K562 (cell line): ENCODE measurements at regions not wholly inside any gene's neighbourhood (a gene's known extent, or its start where the extent isn't known, plus 50 kb on each side); places are given as distances from the start of the nearest gene placed in this dataset.

Source experiments
- ATAC-seq: fragments of 200-7000 bp; cut with Tn5 transposase; 3 replicates; pipeline ENCODE4 v1.9.1; 2020; ENCODE audit warnings: moderate library complexity
- BruUV-seq: library from RNA; stranded (reverse); fragments of 400-500 nt; replicated peaks from 2 replicates; lab custom pipeline; 2021; lab: Mats Ljungman, UMichigan
- CTCF ChIA-PET: fragments of 300-600 bp; formaldehyde crosslinking; extraction: SDS; loops from one replicate; lab custom pipeline; 2021; ENCODE audit warnings: low intra/inter-chr PET ratio; lab: Yijun Ruan, JAX
- POLR2A ChIA-PET: fragments of 300-600, 350-650 bp; sonication (Branson Sonifier 250); formaldehyde crosslinking; extraction: SDS; loops from one replicate; lab custom pipeline; 2021; ENCODE audit warnings: antibody characterized with exemption, inconsistent platforms; lab: Yijun Ruan, JAX
- DNase-seq, 4 experiments: peaks; one replicate each; pipeline versions ENCODE4 v3.0.0 to v3.0.0-alpha.2; 2011 to 2018; ENCODE audit warnings: low spot score in 3 of 4, mixed read lengths in 3 of 4; ENCODE audit errors: extremely low read depth in 1 of 4
- FAIRE-seq: peaks from 2 replicates; lab custom pipeline; 2011; peaks lifted over from hg19 to GRCh38; lab: Jason Lieb, UNC
- H2AFZ ChIP-seq: 2 replicates; pipeline ENCODE4 v1.6.0; 2011; ENCODE audit warnings: low read depth, low read length, control low read depth, inconsistent platforms
- H3K27ac ChIP-seq: fragments of 200-600 bp; 3 replicates; pipeline ENCODE4 v1.8.0; 2011; ENCODE audit warnings: low read depth, mild to moderate bottlenecking, control low read depth, inconsistent platforms, low read length, moderate library complexity, mixed read lengths; ENCODE audit errors: extremely low read depth
- H3K27me3 ChIP-seq, 2 experiments: fragments of 300-600 bp in 1 of 2; 2 replicates in 1 of 2; 3 replicates in 1 of 2; pipeline versions ENCODE4 v1.6.0 to v1.8.0; 2011; ENCODE audit warnings: inconsistent platforms in 2 of 2, low read length in 2 of 2, mild to moderate bottlenecking in 1 of 2, mixed read lengths in 1 of 2, moderate library complexity in 1 of 2; ENCODE audit not compliant: control insufficient read depth in 2 of 2, insufficient read depth in 2 of 2
- H3K36me3 ChIP-seq: fragments of 300-600 bp; 3 replicates; pipeline ENCODE4 v1.8.0; 2011; ENCODE audit warnings: mild to moderate bottlenecking, low read length, inconsistent platforms; ENCODE audit not compliant: control insufficient read depth, insufficient read depth
- H3K4me1 ChIP-seq, 2 experiments: fragments of 200-600 bp in 1 of 2; replicated peaks in 1 of 2; 2 replicates in 1 of 2; 3 replicates in 1 of 2; pipeline versions ENCODE4 v1.5.1 to v1.8.0; 2011; ENCODE audit warnings: inconsistent platforms in 2 of 2, low read length in 2 of 2, mild to moderate bottlenecking in 1 of 2, mixed read lengths in 1 of 2, moderate library complexity in 1 of 2; ENCODE audit not compliant: control insufficient read depth in 2 of 2, insufficient read depth in 2 of 2
- H3K4me2 ChIP-seq: 2 replicates; pipeline ENCODE4 v1.6.1; 2011; ENCODE audit warnings: low read length, control low read depth, inconsistent platforms, mixed read lengths; ENCODE audit not compliant: insufficient read depth
- H3K4me3 ChIP-seq: fragments of 200-600 bp; sonication (generic), shearing (Covaris generic); 2 replicates; pipeline ENCODE4 v1.5.1; 2016; ENCODE audit warnings: control low read depth, inconsistent platforms
- H3K79me2 ChIP-seq: fragments of 200-600 bp; 3 replicates; pipeline ENCODE4 v1.8.0; 2011; ENCODE audit warnings: low read length, inconsistent platforms; ENCODE audit not compliant: control insufficient read depth, insufficient read depth
- H3K9ac ChIP-seq, 2 experiments: 2 replicates each; pipeline versions ENCODE4 v1.6.0 to v1.6.1; 2011; ENCODE audit warnings: low read depth in 2 of 2, low read length in 2 of 2, control low read depth in 1 of 2, inconsistent platforms in 1 of 2, mild to moderate bottlenecking in 1 of 2, mixed read lengths in 1 of 2; ENCODE audit not compliant: insufficient read depth in 1 of 2
- H3K9me1 ChIP-seq: one replicate; pipeline ENCODE4 v1.6.0; 2011; ENCODE audit warnings: inconsistent platforms, mild to moderate bottlenecking, low read length, moderate library complexity; ENCODE audit not compliant: control insufficient read depth, insufficient read depth
- H3K9me3 ChIP-seq: replicated peaks from 2 replicates; pipeline ENCODE4 v1.5.1; 2011; ENCODE audit warnings: low read depth, low read length, inconsistent platforms; ENCODE audit not compliant: control insufficient read depth, insufficient read depth
- H4K20me1 ChIP-seq: replicated peaks from 2 replicates; pipeline ENCODE4 v1.6.1; 2011; ENCODE audit warnings: low read length, inconsistent platforms, mixed read lengths; ENCODE audit not compliant: control insufficient read depth, insufficient read depth
- ASH1L ChIP-seq: fragments of 450-650 bp; IDR thresholded peaks from 2 replicates; pipeline ENCODE4 v1.6.1; 2018; ENCODE audit warnings: borderline replicate concordance, mild to moderate bottlenecking, low read depth; ENCODE audit not compliant: partially characterized antibody
- CBX2 ChIP-seq: fragments of 200-600 bp; sonication (generic); IDR thresholded peaks from one replicate; pipeline ENCODE4 v1.6.1; 2012; ENCODE audit warnings: mild to moderate bottlenecking, low read length, inconsistent platforms; ENCODE audit not compliant: insufficient read depth, poor library complexity, severe bottlenecking
- FOXA1 ChIP-seq: fragments of 450-650 bp; IDR thresholded peaks from 2 replicates; pipeline ENCODE4 v1.6.1; 2016; ENCODE audit warnings: mild to moderate bottlenecking, borderline replicate concordance
- KLF10 ChIP-seq: fragments of 250-450 bp; sonication (Bioruptor Pico); IDR thresholded peaks from 2 replicates; pipeline ENCODE4 v1.6.1; 2021; ENCODE audit warnings: matching md5 sums
- MAFF ChIP-seq: IDR thresholded peaks from 2 replicates; pipeline ENCODE4 v1.6.1; 2012; ENCODE audit warnings: low read length, improper control_type of control experiment
- RUNX1 ChIP-seq: sonication (generic); IDR thresholded peaks from 2 replicates; pipeline ENCODE4 v1.6.1; 2016; ENCODE audit warnings: antibody characterized with exemption, low read depth
- STAT5A ChIP-seq: IDR thresholded peaks from 2 replicates; pipeline ENCODE4 v1.6.1; 2012; ENCODE audit warnings: low read length, inconsistent platforms, borderline replicate concordance
- ZBTB5 ChIP-seq: fragments of 450-650 bp; IDR thresholded peaks from 2 replicates; pipeline ENCODE4 v1.6.1; 2017; ENCODE audit warnings: antibody characterized with exemption
- ZNF408 ChIP-seq: fragments of 250-450 bp; sonication (Bioruptor Pico); IDR thresholded peaks from 2 replicates; pipeline ENCODE4 v1.4.0; 2020; ENCODE audit warnings: low read depth, mild to moderate bottlenecking, moderate library complexity
- ZNF830 ChIP-seq: fragments of 250-450 bp; sonication (Bioruptor Pico); IDR thresholded peaks from 2 replicates; pipeline ENCODE4 v1.5.0; 2021; ENCODE audit warnings: mild to moderate bottlenecking
- WGBS: fragments of 100-300 bp; shearing (Covaris generic); methylation state at CpG from one replicate; pipeline ENCODE4 v1.1.6; 2016; ENCODE audit warnings: low coverage, mixed read lengths; ENCODE audit not compliant: insufficient coverage; ENCODE audit errors: missing lambda C conversion rate; 5-methylcytosine and 5-hydroxymethylcytosine counted together
- in situ Hi-C: fragments of 300-500 bp; cut with MboI; formaldehyde crosslinking; loops from 4 replicates; pipeline ENCODE4 v1.15.0; 2018; ENCODE audit warnings: inconsistent platforms, mixed read lengths
- intact Hi-C: fragments of 100-400 bp; cut with micrococcal nuclease; formaldehyde crosslinking; loops from 2 replicates; pipeline ENCODE4 v1.14.2; 2022
- TF ChIP-seq, protein P1 (sequence below): fragments of 250-450 bp; sonication (Bioruptor Pico); IDR thresholded peaks from 2 replicates; pipeline ENCODE4 v1.4.0; 2020; ENCODE audit warnings: borderline replicate concordance
- TF ChIP-seq, protein P2 (sequence below): fragments of 250-450 bp; sonication (Bioruptor Pico); IDR thresholded peaks from 2 replicates; pipeline ENCODE4 v1.4.0; 2020; ENCODE audit warnings: mild to moderate bottlenecking, moderate library complexity
- TF ChIP-seq, protein P3 (sequence below): sonication (generic); formaldehyde crosslinking; IDR thresholded peaks from 2 replicates; pipeline ENCODE4 v1.8.0; 2023; ENCODE audit warnings: missing genetic modification reagents, mild to moderate bottlenecking, borderline replicate concordance

- Histone ChIP-seq H3K27me3 (no peaks in the 10 kb centered on the region; a peak in 1 of 5 replicates), H2AFZ (no peak overlapping the region), H4K20me1 (peaks cover 12% of the 10 kb centered on the region; the same call in 1 of the 2 replicates), H3K9me3 (no peaks in the 10 kb centered on the region), H3K27ac (no peak overlapping the region), H3K4me1 (no peaks in the 10 kb centered on the region), H3K4me2 (no peak overlapping the region), H3K4me3 (no peak overlapping the region), H3K79me2 (no peaks in the 10 kb centered on the region), H3K36me3 (no peaks in the 10 kb centered on the region), H3K9me1 (no peaks in the 10 kb centered on the region), H3K9ac (no peak overlapping the region)
- ChIA-PET POLR2A (no interaction called here), CTCF (no interaction called here)
- FAIRE-seq = no peak
- 18% methylated on average over 4 of the region's 4 CpGs for WGBS
- BruUV-seq = no TSS peak
- in situ Hi-C loops (no loop called here), intact Hi-C loops (no loop called here)
- no peak for ATAC-seq
- no peak for DNase-seq
- TF ChIP-seq RUNX1 (no peak), ZNF830 (CRISPR knock-in tag) (no peak), KLF10 (CRISPR knock-in tag) (no peak), ASH1L (no peak), FOXA1 (no peak), CBX2 (no peak), ZNF408 (CRISPR knock-in tag) (no peak), MAFF (no peak), STAT5A (no peak), ZBTB5 (no peak)
- TF ChIP-seq, protein P1, sequence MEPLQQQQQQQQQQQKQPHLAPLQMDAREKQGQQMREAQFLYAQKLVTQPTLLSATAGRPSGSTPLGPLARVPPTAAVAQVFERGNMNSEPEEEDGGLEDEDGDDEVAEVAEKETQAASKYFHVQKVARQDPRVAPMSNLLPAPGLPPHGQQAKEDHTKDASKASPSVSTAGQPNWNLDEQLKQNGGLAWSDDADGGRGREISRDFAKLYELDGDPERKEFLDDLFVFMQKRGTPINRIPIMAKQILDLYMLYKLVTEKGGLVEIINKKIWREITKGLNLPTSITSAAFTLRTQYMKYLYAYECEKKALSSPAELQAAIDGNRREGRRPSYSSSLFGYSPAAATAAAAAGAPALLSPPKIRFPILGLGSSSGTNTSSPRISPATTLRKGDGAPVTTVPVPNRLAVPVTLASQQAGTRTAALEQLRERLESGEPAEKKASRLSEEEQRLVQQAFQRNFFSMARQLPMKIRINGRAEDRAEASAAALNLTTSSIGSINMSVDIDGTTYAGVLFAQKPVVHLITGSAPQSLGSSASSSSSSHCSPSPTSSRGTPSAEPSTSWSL (CRISPR knock-in tag) = no peak
- TF ChIP-seq, protein P2, sequence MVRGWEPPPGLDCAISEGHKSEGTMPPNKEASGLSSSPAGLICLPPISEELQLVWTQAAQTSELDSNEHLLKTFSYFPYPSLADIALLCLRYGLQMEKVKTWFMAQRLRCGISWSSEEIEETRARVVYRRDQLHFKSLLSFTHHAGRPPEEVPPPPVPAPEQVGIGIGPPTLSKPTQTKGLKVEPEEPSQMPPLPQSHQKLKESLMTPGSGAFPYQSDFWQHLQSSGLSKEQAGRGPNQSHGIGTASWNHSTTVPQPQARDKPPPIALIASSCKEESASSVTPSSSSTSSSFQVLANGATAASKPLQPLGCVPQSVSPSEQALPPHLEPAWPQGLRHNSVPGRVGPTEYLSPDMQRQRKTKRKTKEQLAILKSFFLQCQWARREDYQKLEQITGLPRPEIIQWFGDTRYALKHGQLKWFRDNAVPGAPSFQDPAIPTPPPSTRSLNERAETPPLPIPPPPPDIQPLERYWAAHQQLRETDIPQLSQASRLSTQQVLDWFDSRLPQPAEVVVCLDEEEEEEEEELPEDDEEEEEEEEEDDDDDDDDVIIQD (CRISPR knock-in tag) = no peak
- TF ChIP-seq, protein P3, sequence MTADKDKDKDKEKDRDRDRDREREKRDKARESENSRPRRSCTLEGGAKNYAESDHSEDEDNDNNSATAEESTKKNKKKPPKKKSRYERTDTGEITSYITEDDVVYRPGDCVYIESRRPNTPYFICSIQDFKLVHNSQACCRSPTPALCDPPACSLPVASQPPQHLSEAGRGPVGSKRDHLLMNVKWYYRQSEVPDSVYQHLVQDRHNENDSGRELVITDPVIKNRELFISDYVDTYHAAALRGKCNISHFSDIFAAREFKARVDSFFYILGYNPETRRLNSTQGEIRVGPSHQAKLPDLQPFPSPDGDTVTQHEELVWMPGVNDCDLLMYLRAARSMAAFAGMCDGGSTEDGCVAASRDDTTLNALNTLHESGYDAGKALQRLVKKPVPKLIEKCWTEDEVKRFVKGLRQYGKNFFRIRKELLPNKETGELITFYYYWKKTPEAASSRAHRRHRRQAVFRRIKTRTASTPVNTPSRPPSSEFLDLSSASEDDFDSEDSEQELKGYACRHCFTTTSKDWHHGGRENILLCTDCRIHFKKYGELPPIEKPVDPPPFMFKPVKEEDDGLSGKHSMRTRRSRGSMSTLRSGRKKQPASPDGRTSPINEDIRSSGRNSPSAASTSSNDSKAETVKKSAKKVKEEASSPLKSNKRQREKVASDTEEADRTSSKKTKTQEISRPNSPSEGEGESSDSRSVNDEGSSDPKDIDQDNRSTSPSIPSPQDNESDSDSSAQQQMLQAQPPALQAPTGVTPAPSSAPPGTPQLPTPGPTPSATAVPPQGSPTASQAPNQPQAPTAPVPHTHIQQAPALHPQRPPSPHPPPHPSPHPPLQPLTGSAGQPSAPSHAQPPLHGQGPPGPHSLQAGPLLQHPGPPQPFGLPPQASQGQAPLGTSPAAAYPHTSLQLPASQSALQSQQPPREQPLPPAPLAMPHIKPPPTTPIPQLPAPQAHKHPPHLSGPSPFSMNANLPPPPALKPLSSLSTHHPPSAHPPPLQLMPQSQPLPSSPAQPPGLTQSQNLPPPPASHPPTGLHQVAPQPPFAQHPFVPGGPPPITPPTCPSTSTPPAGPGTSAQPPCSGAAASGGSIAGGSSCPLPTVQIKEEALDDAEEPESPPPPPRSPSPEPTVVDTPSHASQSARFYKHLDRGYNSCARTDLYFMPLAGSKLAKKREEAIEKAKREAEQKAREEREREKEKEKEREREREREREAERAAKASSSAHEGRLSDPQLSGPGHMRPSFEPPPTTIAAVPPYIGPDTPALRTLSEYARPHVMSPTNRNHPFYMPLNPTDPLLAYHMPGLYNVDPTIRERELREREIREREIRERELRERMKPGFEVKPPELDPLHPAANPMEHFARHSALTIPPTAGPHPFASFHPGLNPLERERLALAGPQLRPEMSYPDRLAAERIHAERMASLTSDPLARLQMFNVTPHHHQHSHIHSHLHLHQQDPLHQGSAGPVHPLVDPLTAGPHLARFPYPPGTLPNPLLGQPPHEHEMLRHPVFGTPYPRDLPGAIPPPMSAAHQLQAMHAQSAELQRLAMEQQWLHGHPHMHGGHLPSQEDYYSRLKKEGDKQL = no peak
Observed at GRCh38 chr13:99639126-99639525, 137.9 kb downstream of the TM9SF2 start.
